ENCODE measurements at regions not wholly inside any gene's neighbourhood (a gene's known extent, or its start where the extent isn't known, plus 50 kb on each side); places are given as distances from the start of the nearest gene placed in this dataset.

GRCh38 chr10:10054466-10054865 is 963.2 kb upstream of the CELF2 start:
- TF ChIP-seq GATA2 (IDR thresholded peaks at IDR 0.05; ENCODE audit: low read depth, low read length) = no peak
- TF ChIP-seq GATA3 (IDR thresholded peaks at IDR 0.05; ENCODE audit: low read depth, low read length) = no peak

GRCh38 chr10:10055656-10056442 is 961.8 kb upstream of the CELF2 start:
- TF ChIP-seq GATA2 (IDR thresholded peaks at IDR 0.05; ENCODE audit: low read depth, low read length) = no peak
- TF ChIP-seq GATA3 (IDR thresholded peaks at IDR 0.05; ENCODE audit: low read depth, low read length) = no peak

DNA sequence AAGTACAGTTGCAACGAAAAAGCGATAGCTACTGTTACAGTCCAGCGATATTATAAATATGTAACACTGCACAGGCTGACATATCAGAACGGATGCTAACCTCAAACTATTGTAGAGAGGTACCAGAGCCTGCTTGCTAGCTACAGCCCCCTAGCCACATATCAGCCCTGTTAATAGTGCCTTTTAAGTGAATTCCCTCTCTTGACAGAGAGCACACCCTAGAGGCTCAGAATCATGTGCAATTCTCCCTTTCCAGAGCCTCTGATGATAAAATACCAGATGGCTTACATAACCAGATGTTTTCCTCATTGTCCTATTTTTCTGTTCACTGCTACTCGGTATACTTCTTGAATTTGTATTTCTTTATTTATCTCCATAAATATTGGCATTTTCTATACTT is 960.7 kb upstream of the CELF2 start:
- no peak for TF ChIP-seq GATA2 (IDR thresholded peaks at IDR 0.05; ENCODE audit: low read depth, low read length)

DNA sequence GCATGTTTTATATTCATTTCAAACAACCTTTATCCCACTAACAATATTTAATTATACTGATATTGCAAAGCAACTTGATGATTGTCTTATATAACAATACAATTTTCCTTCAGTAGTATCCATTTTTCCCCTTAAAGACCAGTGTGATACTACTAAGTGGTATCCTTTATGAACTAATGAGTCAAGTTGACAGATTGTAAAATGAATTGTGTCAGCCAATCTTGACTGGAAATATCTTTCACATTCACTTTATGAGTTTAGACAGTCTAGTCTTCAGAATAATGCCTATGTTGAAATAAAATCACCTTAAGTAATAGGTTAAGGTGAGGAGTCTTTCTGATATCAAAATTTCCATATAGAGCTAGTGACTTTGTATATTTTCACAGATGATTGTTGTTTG is 950.0 kb upstream of the CELF2 start:
- no peak for TF ChIP-seq GATA3 (IDR thresholded peaks at IDR 0.05; ENCODE audit: low read depth, low read length)
- no peak for TF ChIP-seq GATA2 (IDR thresholded peaks at IDR 0.05; ENCODE audit: low read depth, low read length)

DNA sequence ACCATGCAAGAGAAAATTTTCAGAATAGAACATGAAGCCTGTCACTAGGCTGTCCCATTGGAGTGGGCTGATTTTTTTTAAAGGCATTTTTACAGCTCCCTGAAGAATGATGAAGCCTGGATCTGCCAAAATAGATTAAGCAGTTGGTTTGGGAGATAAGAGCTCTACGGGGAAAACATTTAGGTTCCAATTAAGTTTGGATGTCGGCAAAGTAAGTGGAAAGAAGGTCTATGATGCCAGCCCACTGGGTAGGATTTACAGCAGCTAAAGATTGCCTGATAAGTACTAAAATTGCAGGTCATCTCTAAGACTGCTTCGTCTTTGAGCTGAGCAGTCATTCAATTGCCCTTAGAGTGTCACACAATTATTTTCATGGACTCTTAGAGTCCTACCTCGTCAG is 939.2 kb upstream of the CELF2 start:
- no peak for TF ChIP-seq GATA2 (IDR thresholded peaks at IDR 0.05; ENCODE audit: low read depth, low read length)
- TF ChIP-seq GATA3 (IDR thresholded peaks at IDR 0.05; ENCODE audit: low read depth, low read length) = no peak

GRCh38 chr10:10092581-10092980 is 925.1 kb upstream of the CELF2 start:
- TF ChIP-seq GATA2 (IDR thresholded peaks at IDR 0.05; ENCODE audit: low read depth, low read length) (no peak), GATA3 (IDR thresholded peaks at IDR 0.05; ENCODE audit: low read depth, low read length) (no peak)

GRCh38 chr10:10093021-10093420 is 924.7 kb upstream of the CELF2 start:
- TF ChIP-seq GATA3 (IDR thresholded peaks at IDR 0.05; ENCODE audit: low read depth, low read length) (no peak), GATA2 (IDR thresholded peaks at IDR 0.05; ENCODE audit: low read depth, low read length) (no peak)

GRCh38 chr10:10094691-10095090 is 923.0 kb upstream of the CELF2 start:
- TF ChIP-seq GATA2 (IDR thresholded peaks at IDR 0.05; ENCODE audit: low read depth, low read length) (no peak), GATA3 (IDR thresholded peaks at IDR 0.05; ENCODE audit: low read depth, low read length) (no peak)

- TF ChIP-seq GATA3 (IDR thresholded peaks at IDR 0.05; ENCODE audit: low read depth, low read length) = no peak
- no peak for TF ChIP-seq GATA2 (IDR thresholded peaks at IDR 0.05; ENCODE audit: low read depth, low read length)
Observed at GRCh38 chr10:10096296-10096695, 921.4 kb upstream of the CELF2 start.

DNA sequence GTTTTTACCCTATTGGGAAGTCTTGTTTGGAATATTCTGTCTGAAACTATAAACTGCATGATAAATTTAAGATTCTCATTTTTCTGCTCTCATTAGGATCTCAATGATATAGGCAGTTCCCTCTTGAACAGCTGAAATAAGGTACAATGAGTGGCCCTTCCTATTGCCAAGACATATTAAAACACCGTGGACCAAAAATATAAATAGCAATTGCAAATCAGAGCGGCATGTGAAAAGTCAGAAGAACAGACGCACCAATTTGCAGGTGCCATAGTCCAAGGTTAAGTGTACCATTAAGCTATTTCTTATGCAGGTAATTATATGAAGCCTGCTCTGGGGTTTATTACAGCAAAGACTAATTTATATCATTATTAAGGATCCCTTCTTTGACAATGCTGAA is 920.8 kb upstream of the CELF2 start:
- TF ChIP-seq GATA2 (IDR thresholded peaks at IDR 0.05; ENCODE audit: low read depth, low read length) = no peak
- TF ChIP-seq GATA3 (IDR thresholded peaks at IDR 0.05; ENCODE audit: low read depth, low read length) = no peak

DNA sequence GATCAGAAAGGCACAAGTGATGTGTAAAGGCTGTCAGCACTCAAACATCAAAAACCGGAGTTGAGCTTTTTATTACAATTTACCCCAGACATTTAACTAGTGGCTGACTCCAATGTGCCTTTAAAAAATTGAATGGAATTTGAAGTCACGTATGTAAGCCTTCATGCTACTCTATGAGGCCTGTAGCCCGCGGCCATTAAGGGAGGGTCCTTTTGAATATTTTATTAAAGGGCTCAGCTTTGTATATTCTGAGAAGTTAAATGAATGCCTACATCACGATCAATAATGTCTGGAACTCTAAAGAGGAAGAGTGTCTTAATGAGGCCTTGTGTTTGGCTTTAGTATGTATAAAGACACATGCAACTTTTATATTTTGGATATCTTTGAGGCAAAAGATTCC is 916.6 kb upstream of the CELF2 start:
- TF ChIP-seq GATA2 (IDR thresholded peaks at IDR 0.05; ENCODE audit: low read depth, low read length) (no peak), GATA3 (IDR thresholded peaks at IDR 0.05; ENCODE audit: low read depth, low read length) (no peak)

GRCh38 chr10:10110844-10111490 is 906.7 kb upstream of the CELF2 start:
- TF ChIP-seq GATA3 (IDR thresholded peaks at IDR 0.05; ENCODE audit: low read depth, low read length) = no peak
- TF ChIP-seq GATA2 (IDR thresholded peaks at IDR 0.05; ENCODE audit: low read depth, low read length) = no peak

- TF ChIP-seq GATA2 (IDR thresholded peaks at IDR 0.05; ENCODE audit: low read depth, low read length) = no peak
- TF ChIP-seq GATA3 (IDR thresholded peaks at IDR 0.05; ENCODE audit: low read depth, low read length) = no peak
Observed at GRCh38 chr10:10118131-10118530, 899.5 kb upstream of the CELF2 start.

GRCh38 chr10:10120671-10121070 is 897.0 kb upstream of the CELF2 start:
- TF ChIP-seq GATA2 (IDR thresholded peaks at IDR 0.05; ENCODE audit: low read depth, low read length) (no peak), GATA3 (IDR thresholded peaks at IDR 0.05; ENCODE audit: low read depth, low read length) (no peak)

DNA sequence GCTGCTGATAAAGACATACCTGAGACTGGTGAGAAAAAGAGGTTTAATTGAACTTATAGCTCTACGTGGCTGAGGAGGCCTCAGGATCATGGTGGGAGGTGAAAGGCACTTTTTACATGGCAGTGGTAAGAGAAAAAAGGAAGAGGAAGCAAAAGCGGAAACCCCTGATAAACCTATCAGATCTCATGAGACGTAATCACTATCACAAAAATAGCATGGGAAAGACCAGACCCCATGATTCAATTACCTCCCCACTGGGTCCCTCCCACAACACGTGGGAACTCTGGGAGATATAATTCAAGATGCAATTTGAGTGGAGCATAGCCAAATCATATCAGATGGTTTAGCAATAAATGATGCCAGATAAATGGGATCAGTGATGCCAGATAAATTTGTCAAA is 892.0 kb upstream of the CELF2 start:
- no peak for TF ChIP-seq GATA2 (IDR thresholded peaks at IDR 0.05; ENCODE audit: low read depth, low read length)
- no peak for TF ChIP-seq GATA3 (IDR thresholded peaks at IDR 0.05; ENCODE audit: low read depth, low read length)

Measured in SH-SY5Y (cell line).